ENCODE measurements at regions not wholly inside any gene's neighbourhood (a gene's known extent, or its start where the extent isn't known, plus 50 kb on each side); places are given as distances from the start of the nearest gene placed in this dataset.

DNA sequence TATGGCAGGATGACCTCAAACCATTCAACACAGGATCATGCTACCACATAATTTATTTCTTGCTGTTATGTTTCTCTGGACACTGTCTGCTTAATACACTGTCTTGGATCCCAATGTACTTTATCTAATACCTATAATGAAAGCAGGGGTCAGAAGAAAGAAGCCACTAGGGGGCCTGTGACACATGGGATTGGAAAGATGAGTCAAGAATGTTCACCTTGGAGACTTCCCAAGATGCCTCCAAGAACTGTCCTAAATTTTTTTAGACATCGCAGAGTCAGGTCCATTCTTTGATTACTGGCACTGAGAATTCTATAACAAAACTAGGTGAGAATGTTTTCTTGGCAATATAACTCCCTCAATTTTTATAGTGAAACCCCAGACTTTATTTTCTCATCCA lies 305.8 kb upstream of the SMARCA2 start:
- no peak for TF ChIP-seq ZNF274 (IDR thresholded peaks at IDR 0.05; ENCODE audit: low read depth, low read length)
- no peak for TF ChIP-seq YY1 (IDR thresholded peaks at IDR 0.05; ENCODE audit: insufficient read depth, insufficient read length)

All from NT2/D1 (cell line).